IMR-90 (cell line): ENCODE measurements at regions not wholly inside any gene's neighbourhood (a gene's known extent, or its start where the extent isn't known, plus 50 kb on each side); places are given as distances from the start of the nearest gene placed in this dataset.

ENCODE experiments used
- ATAC-seq: fragments of 200-7000 bp; cut with Tn5 transposase; 2 replicates; pipeline ENCODE4 v1.9.1; 2020; ENCODE audit warnings: low read depth, mild to moderate bottlenecking, moderate library complexity
- BruUV-seq: library from RNA; stranded (reverse); fragments of 400-500 nt; replicated peaks from 2 replicates; lab custom pipeline; 2021; lab: Mats Ljungman, UMichigan
- CTCF ChIA-PET: fragments of 300-600 bp; formaldehyde crosslinking; extraction: SDS; loops from one replicate; lab custom pipeline; 2021; ENCODE audit warnings: antibody characterized with exemption; lab: Yijun Ruan, JAX
- POLR2A ChIA-PET: fragments of 300-600 bp; sonication (Branson Sonifier 250); formaldehyde crosslinking; loops from one replicate; lab custom pipeline; 2022; ENCODE audit warnings: antibody characterized with exemption; ENCODE audit not compliant: unreplicated experiment; lab: Charles Lee
- DNase-seq: peaks from one replicate; pipeline ENCODE4 v3.0.0; 2013
- H2AFZ ChIP-seq: replicated peaks from 2 replicates; pipeline ENCODE3; 2013; ENCODE audit warnings: low read length, mild to moderate bottlenecking; ENCODE audit not compliant: poor library complexity
- H2AK5ac ChIP-seq: 2 replicates; pipeline ENCODE4 v1.6.1; 2013; ENCODE audit warnings: low read depth, low read length, inconsistent platforms
- H2AK9ac ChIP-seq: replicated peaks from 2 replicates; pipeline ENCODE3; 2013; ENCODE audit warnings: mild to moderate bottlenecking, low read depth, low read length, moderate library complexity; ENCODE audit not compliant: poor library complexity
- H2BK120ac ChIP-seq: 2 replicates; pipeline ENCODE4 v1.6.1; 2013; ENCODE audit warnings: low read depth, low read length, inconsistent platforms
- H2BK15ac ChIP-seq: 3 replicates; pipeline ENCODE4 v1.6.1; 2013; ENCODE audit warnings: low read depth, low read length, inconsistent platforms
- H2BK20ac ChIP-seq: 2 replicates; pipeline ENCODE4 v1.6.1; 2013; ENCODE audit warnings: low read depth, mild to moderate bottlenecking, inconsistent platforms, low read length, moderate library complexity
- H2BK5ac ChIP-seq: 2 replicates; pipeline ENCODE4 v1.6.1; 2013; ENCODE audit warnings: mild to moderate bottlenecking, low read depth, low read length, inconsistent platforms; ENCODE audit not compliant: poor library complexity, severe bottlenecking
- H3K14ac ChIP-seq: replicated peaks from 2 replicates; pipeline ENCODE4 v1.6.1; 2013; ENCODE audit warnings: low read depth, low read length, inconsistent platforms
- H3K18ac ChIP-seq: 2 replicates; pipeline ENCODE4 v1.6.1; 2013; ENCODE audit warnings: low read depth, low read length, control low read depth
- H3K23ac ChIP-seq: 2 replicates; pipeline ENCODE4 v1.6.1; 2013; ENCODE audit warnings: low read depth, low read length, inconsistent platforms
- H3K27ac ChIP-seq: 2 replicates; pipeline ENCODE4 v1.5.1; 2013; ENCODE audit warnings: mild to moderate bottlenecking, control low read depth, low read length; ENCODE audit not compliant: insufficient read depth
- H3K27me3 ChIP-seq: 2 replicates; pipeline ENCODE4 v1.6.1; 2013; ENCODE audit warnings: low read length; ENCODE audit not compliant: control insufficient read depth, insufficient read depth
- H3K36me3 ChIP-seq: 2 replicates; pipeline ENCODE4 v1.6.1; 2013; ENCODE audit warnings: low read length, mixed read lengths; ENCODE audit not compliant: control insufficient read depth, insufficient read depth
- H3K4ac ChIP-seq: 2 replicates; pipeline ENCODE4 v1.6.1; 2013; ENCODE audit warnings: low read depth, low read length, inconsistent platforms
- H3K4me1 ChIP-seq: 2 replicates; pipeline ENCODE4 v1.6.1; 2013; ENCODE audit warnings: low read length, mixed read lengths; ENCODE audit not compliant: control insufficient read depth, insufficient read depth
- H3K4me2 ChIP-seq: 2 replicates; pipeline ENCODE4 v1.6.1; 2013; ENCODE audit warnings: low read depth, mild to moderate bottlenecking, control low read depth, low read length, moderate library complexity
- H3K4me3 ChIP-seq: 2 replicates; pipeline ENCODE4 v1.5.1; 2013; ENCODE audit warnings: low read depth, mild to moderate bottlenecking, control low read depth, low read length, moderate library complexity; ENCODE audit not compliant: insufficient read depth
- H3K56ac ChIP-seq: 2 replicates; pipeline ENCODE4 v1.6.1; 2013; ENCODE audit warnings: low read length, inconsistent platforms; ENCODE audit not compliant: insufficient read depth; ENCODE audit errors: extremely low read depth
- H3K79me1 ChIP-seq, 2 experiments: 2 replicates each; pipeline ENCODE4 v1.6.1; 2013; ENCODE audit warnings: low read length in 2 of 2, inconsistent platforms in 1 of 2, low read depth in 1 of 2
- H3K9ac ChIP-seq: 2 replicates; pipeline ENCODE4 v1.6.1; 2013; ENCODE audit warnings: low read depth, low read length, control low read depth
- H3K9me1 ChIP-seq: 2 replicates; pipeline ENCODE4 v1.6.1; 2013; ENCODE audit warnings: low read length, inconsistent platforms; ENCODE audit not compliant: insufficient read depth
- H3K9me3 ChIP-seq: 2 replicates; pipeline ENCODE4 v1.6.1; 2013; ENCODE audit warnings: low read length; ENCODE audit not compliant: control insufficient read depth, insufficient read depth
- H4K20me1 ChIP-seq: 2 replicates; pipeline ENCODE4 v1.6.1; 2013; ENCODE audit warnings: low read length, inconsistent platforms; ENCODE audit not compliant: insufficient read depth
- H4K5ac ChIP-seq: 2 replicates; pipeline ENCODE4 v1.6.1; 2013; ENCODE audit warnings: mild to moderate bottlenecking, low read depth, low read length, control low read depth
- H4K8ac ChIP-seq, 2 experiments: 2 replicates each; pipeline ENCODE4 v1.6.1; 2013; ENCODE audit warnings: low read depth in 2 of 2, low read length in 2 of 2, control low read depth in 1 of 2, inconsistent platforms in 1 of 2
- H4K91ac ChIP-seq: 2 replicates; pipeline ENCODE4 v1.6.1; 2013; ENCODE audit warnings: low read depth, low read length, inconsistent platforms; ENCODE audit not compliant: insufficient read depth
- BHLHE40 ChIP-seq: fragments of 150-350 bp; IDR thresholded peaks from 2 replicates; pipeline ENCODE4 v1.6.1; 2016; ENCODE audit warnings: mild to moderate bottlenecking, low read depth, low read length
- CEBPB ChIP-seq: IDR thresholded peaks from 2 replicates; pipeline ENCODE4 v1.6.1; 2012; ENCODE audit warnings: low read depth, low read length, improper control_type of control experiment
- CHD1 ChIP-seq: IDR thresholded peaks from 2 replicates; pipeline ENCODE4 v1.6.1; 2012; ENCODE audit warnings: low read depth, low read length, improper control_type of control experiment
- ELK1 ChIP-seq: fragments of 150-350 bp; IDR thresholded peaks from 2 replicates; pipeline ENCODE4 v1.6.1; 2016; ENCODE audit warnings: low read depth, mild to moderate bottlenecking, low read length, moderate library complexity, borderline replicate concordance
- FOS ChIP-seq: fragments of 150-350 bp; IDR thresholded peaks from 2 replicates; pipeline ENCODE4 v1.6.1; 2016; ENCODE audit warnings: low read depth, low read length
- MAFK ChIP-seq: IDR thresholded peaks from 2 replicates; pipeline ENCODE4 v1.6.1; 2012; ENCODE audit warnings: low read depth, low read length, improper control_type of control experiment
- MAZ ChIP-seq: IDR thresholded peaks from 2 replicates; pipeline ENCODE4 v1.6.1; 2012; ENCODE audit warnings: low read depth, mild to moderate bottlenecking, low read length, improper control_type of control experiment, moderate library complexity, borderline replicate concordance
- MXI1 ChIP-seq: IDR thresholded peaks from 2 replicates; pipeline ENCODE4 v1.6.1; 2012; ENCODE audit warnings: low read depth, mild to moderate bottlenecking, low read length, moderate library complexity, borderline replicate concordance
- NFE2L2 ChIP-seq: fragments of 150-350 bp; IDR thresholded peaks from 2 replicates; pipeline ENCODE4 v1.6.1; 2016; ENCODE audit warnings: low read depth, mild to moderate bottlenecking, low read length
- POLR2A ChIP-seq: IDR thresholded peaks from 2 replicates; pipeline ENCODE4 v1.6.1; 2012; ENCODE audit warnings: mild to moderate bottlenecking, low read depth, low read length
- RAD21 ChIP-seq: IDR thresholded peaks from 2 replicates; pipeline ENCODE4 v1.6.1; 2012; ENCODE audit warnings: low read length, improper control_type of control experiment
- RCOR1 ChIP-seq: IDR thresholded peaks from 2 replicates; pipeline ENCODE4 v1.6.1; 2012; ENCODE audit warnings: mild to moderate bottlenecking, low read length, improper control_type of control experiment; ENCODE audit not compliant: insufficient replicate concordance
- RFX5 ChIP-seq: IDR thresholded peaks from 2 replicates; pipeline ENCODE4 v1.8.0; 2012; ENCODE audit warnings: low read depth, mild to moderate bottlenecking, low read length, moderate library complexity
- SMC3 ChIP-seq: fragments of 150-350 bp; IDR thresholded peaks from 2 replicates; pipeline ENCODE4 v1.6.1; 2016; ENCODE audit warnings: low read depth, mild to moderate bottlenecking, antibody characterized with exemption, low read length, moderate library complexity
- USF2 ChIP-seq: fragments of 150-350 bp; IDR thresholded peaks from 2 replicates; pipeline ENCODE4 v1.6.1; 2017; ENCODE audit warnings: mild to moderate bottlenecking, antibody characterized with exemption, low read length, low read depth
- WGBS, 2 experiments: methylation state at CpG; one replicate each; pipeline versions ENCODE4 v1.1.5 to v1.1.7; 2013; ENCODE audit warnings: missing lambda C conversion rate in 2 of 2; ENCODE audit not compliant: insufficient read length in 1 of 2; ENCODE audit errors: extremely low coverage in 2 of 2; 5-methylcytosine and 5-hydroxymethylcytosine counted together
- dilution Hi-C: fragments of 300-500 bp; cut with HindIII; formaldehyde crosslinking; loops from one replicate; pipeline ENCODE4 v1.14.3; 2018; ENCODE audit warnings: low sequenced_read_pairs; ENCODE audit not compliant: unreplicated experiment
- in situ Hi-C: fragments of 300-500 bp; cut with MboI; formaldehyde crosslinking; loops from 3 replicates; pipeline ENCODE4 v1.14.3; 2019; ENCODE audit warnings: low sequenced_read_pairs, inconsistent platforms, mixed read lengths
- intact Hi-C: fragments of 100-400 bp; cut with micrococcal nuclease; formaldehyde crosslinking; loops from 2 replicates; pipeline ENCODE4 v1.10.0; 2022
- TF ChIP-seq, protein P1 (sequence below): conservative IDR thresholded peaks from 2 replicates; pipeline ENCODE4 v1.5.1; 2012; ENCODE audit warnings: mild to moderate bottlenecking, low read depth, low read length, improper control_type of control experiment

- no peak overlapping the region for H3K9ac ChIP-seq
- H3K36me3 ChIP-seq: no peaks in the 10 kb centered on the region
- no peak overlapping the region for H2AK5ac ChIP-seq
- no peaks in the 10 kb centered on the region for H3K4me1 ChIP-seq
- no peak overlapping the region for H4K91ac ChIP-seq
- H3K14ac ChIP-seq: no peak overlapping the region
- ChIA-PET POLR2A (no interaction called here), CTCF (no interaction called here)
- in situ Hi-C loops (no loop called here), dilution Hi-C loops (no loop called here), intact Hi-C loops (no loop called here)
- H2BK120ac ChIP-seq: no peak overlapping the region
- H2AFZ ChIP-seq: no peak overlapping the region
- H3K27ac ChIP-seq: no peak overlapping the region
- no peaks in the 10 kb centered on the region for H3K9me3 ChIP-seq
- no peak overlapping the region for H3K4me3 ChIP-seq
- H2BK5ac ChIP-seq: no peak overlapping the region
- no peaks in the 10 kb centered on the region for H4K20me1 ChIP-seq
- H4K8ac ChIP-seq: no peak overlapping the region
- H3K4me2 ChIP-seq: no peak overlapping the region
- no peak overlapping the region for H3K56ac ChIP-seq
- no peaks in the 10 kb centered on the region for H3K9me1 ChIP-seq
- H3K23ac ChIP-seq: no peak overlapping the region
- no peak overlapping the region for H2BK20ac ChIP-seq
- H2BK15ac ChIP-seq: no peak overlapping the region
- H3K27me3 ChIP-seq: no peaks in the 10 kb centered on the region
- no peak overlapping the region for H3K4ac ChIP-seq
- 100% methylated on average over 1 of the region's 2 CpGs; no CpG with 5 or more reads in 1 of the 2 experiments for WGBS, 2 experiments
- ATAC-seq (no peak), DNase-seq (no peak)
- TF ChIP-seq CEBPB (no peak), MAZ (no peak), RAD21 (no peak), MXI1 (no peak), RFX5 (no peak), SMC3 (no peak), MAFK (no peak), BHLHE40 (no peak), NFE2L2 (no peak), FOS (no peak), ELK1 (no peak), RCOR1 (no peak), CHD1 (no peak), POLR2A (no peak), USF2 (no peak)
- TF ChIP-seq, protein P1, sequence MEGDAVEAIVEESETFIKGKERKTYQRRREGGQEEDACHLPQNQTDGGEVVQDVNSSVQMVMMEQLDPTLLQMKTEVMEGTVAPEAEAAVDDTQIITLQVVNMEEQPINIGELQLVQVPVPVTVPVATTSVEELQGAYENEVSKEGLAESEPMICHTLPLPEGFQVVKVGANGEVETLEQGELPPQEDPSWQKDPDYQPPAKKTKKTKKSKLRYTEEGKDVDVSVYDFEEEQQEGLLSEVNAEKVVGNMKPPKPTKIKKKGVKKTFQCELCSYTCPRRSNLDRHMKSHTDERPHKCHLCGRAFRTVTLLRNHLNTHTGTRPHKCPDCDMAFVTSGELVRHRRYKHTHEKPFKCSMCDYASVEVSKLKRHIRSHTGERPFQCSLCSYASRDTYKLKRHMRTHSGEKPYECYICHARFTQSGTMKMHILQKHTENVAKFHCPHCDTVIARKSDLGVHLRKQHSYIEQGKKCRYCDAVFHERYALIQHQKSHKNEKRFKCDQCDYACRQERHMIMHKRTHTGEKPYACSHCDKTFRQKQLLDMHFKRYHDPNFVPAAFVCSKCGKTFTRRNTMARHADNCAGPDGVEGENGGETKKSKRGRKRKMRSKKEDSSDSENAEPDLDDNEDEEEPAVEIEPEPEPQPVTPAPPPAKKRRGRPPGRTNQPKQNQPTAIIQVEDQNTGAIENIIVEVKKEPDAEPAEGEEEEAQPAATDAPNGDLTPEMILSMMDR: no peak
- no peak overlapping the region for H4K5ac ChIP-seq
- no peak overlapping the region for H2AK9ac ChIP-seq
- no TSS peak for BruUV-seq
- no peaks in the 10 kb centered on the region for H3K79me1 ChIP-seq
- no peak overlapping the region for H3K18ac ChIP-seq
Observed at GRCh38 chr3:118675305-118675704, 359.3 kb downstream of the IGSF11 start.
